ENCODE measurements at regions not wholly inside any gene's neighbourhood (a gene's known extent, or its start where the extent isn't known, plus 50 kb on each side); places are given as distances from the start of the nearest gene placed in this dataset.

DNA sequence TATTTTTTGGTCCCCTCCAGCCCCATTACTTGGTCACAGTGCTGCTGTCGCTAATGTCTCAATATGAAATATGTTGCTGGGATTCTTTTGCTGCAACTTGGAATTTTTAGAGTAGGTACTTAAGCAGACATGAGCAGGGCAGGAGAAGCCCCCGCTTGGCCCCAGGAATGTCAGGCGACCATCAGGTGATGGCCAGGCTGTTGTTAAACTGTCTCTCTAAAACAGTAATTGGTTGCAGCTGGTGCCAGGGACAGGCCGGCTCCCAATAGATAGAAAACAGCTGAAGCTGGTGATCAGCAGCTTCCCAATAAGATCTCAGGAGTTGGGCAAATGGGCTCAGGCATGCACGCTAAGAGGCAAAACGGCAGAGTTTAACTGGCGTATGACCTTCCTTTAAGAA, 329.9 kb upstream of the TBL1XR1 start:
- no peak for ATAC-seq (ENCODE audit: low read depth)
- Histone ChIP-seq H3K36me3 (replicated peaks in 1 of 2; ENCODE audit: control extremely low read depth in 1 of 2, control insufficient read depth in 1 of 2, extremely low read depth in 1 of 2, insufficient read depth in 2 of 2, low read length in 1 of 2) (no peaks in the 10 kb centered on the region), H3K4me3 (ENCODE audit: control extremely low read depth in 1 of 5, extremely low read depth in 1 of 5, insufficient read depth in 1 of 5, low read depth in 2 of 5, low read length in 4 of 5) (no peak overlapping the region), H3K27me3 (replicated peaks in 1 of 4; ENCODE audit: control extremely low read depth in 1 of 4, control insufficient read depth in 3 of 4, insufficient read depth in 4 of 4, low read length in 3 of 4) (no peaks in the 10 kb centered on the region), H3K79me2 (ENCODE audit: control insufficient read depth, insufficient read depth, low read length) (no peaks in the 10 kb centered on the region), H2AFZ (ENCODE audit: insufficient read depth, low read depth, low read length, poor library complexity, severe bottlenecking) (no peak overlapping the region), H3K4me1 (ENCODE audit: control insufficient read depth in 2 of 2, insufficient read depth in 2 of 2, low read length in 2 of 2) (no peaks in the 10 kb centered on the region), H3K9ac (ENCODE audit: low read length) (no peak overlapping the region), H3K9me3 (ENCODE audit: control extremely low read depth in 1 of 3, control insufficient read depth in 2 of 3, insufficient read depth in 1 of 3, low read length in 2 of 3) (no peaks in the 10 kb centered on the region), H3K27ac (ENCODE audit: low read length in 2 of 2) (no peak overlapping the region), H3K4me2 (replicated peaks; ENCODE audit: low read depth, low read length, poor library complexity, severe bottlenecking) (no peak overlapping the region), H4K20me1 (ENCODE audit: control insufficient read depth, insufficient read depth, low read length, poor library complexity, severe bottlenecking) (no peaks in the 10 kb centered on the region)
- ChIA-PET CTCF (no interaction called here), POLR2A (no interaction called here)
- no peak overlapping the region for H3K4me3 Mint-ChIP-seq
- TF ChIP-seq, protein P1, sequence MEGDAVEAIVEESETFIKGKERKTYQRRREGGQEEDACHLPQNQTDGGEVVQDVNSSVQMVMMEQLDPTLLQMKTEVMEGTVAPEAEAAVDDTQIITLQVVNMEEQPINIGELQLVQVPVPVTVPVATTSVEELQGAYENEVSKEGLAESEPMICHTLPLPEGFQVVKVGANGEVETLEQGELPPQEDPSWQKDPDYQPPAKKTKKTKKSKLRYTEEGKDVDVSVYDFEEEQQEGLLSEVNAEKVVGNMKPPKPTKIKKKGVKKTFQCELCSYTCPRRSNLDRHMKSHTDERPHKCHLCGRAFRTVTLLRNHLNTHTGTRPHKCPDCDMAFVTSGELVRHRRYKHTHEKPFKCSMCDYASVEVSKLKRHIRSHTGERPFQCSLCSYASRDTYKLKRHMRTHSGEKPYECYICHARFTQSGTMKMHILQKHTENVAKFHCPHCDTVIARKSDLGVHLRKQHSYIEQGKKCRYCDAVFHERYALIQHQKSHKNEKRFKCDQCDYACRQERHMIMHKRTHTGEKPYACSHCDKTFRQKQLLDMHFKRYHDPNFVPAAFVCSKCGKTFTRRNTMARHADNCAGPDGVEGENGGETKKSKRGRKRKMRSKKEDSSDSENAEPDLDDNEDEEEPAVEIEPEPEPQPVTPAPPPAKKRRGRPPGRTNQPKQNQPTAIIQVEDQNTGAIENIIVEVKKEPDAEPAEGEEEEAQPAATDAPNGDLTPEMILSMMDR (IDR thresholded peaks at IDR 0.05): no peak
- no peak for TF ChIP-seq EZH2 (IDR thresholded peaks at IDR 0.05; ENCODE audit: borderline replicate concordance, insufficient read depth, low read depth, low read length, poor library complexity, severe bottlenecking)
- no peak for DNase-seq
- no peaks in the 10 kb centered on the region for H3K27me3 Mint-ChIP-seq
- intact Hi-C loops (cut with micrococcal nuclease): no loop called here
- peaks cover 2% of the 10 kb centered on the region for H3K4me1 Mint-ChIP-seq
- no peaks in the 10 kb centered on the region for H3K9me3 Mint-ChIP-seq (ENCODE audit: insufficient read depth)
- no peak overlapping the region for H3K27ac Mint-ChIP-seq
- 98% methylated on average over 6 of the region's 7 CpGs for WGBS (ENCODE audit: insufficient coverage)

DNA sequence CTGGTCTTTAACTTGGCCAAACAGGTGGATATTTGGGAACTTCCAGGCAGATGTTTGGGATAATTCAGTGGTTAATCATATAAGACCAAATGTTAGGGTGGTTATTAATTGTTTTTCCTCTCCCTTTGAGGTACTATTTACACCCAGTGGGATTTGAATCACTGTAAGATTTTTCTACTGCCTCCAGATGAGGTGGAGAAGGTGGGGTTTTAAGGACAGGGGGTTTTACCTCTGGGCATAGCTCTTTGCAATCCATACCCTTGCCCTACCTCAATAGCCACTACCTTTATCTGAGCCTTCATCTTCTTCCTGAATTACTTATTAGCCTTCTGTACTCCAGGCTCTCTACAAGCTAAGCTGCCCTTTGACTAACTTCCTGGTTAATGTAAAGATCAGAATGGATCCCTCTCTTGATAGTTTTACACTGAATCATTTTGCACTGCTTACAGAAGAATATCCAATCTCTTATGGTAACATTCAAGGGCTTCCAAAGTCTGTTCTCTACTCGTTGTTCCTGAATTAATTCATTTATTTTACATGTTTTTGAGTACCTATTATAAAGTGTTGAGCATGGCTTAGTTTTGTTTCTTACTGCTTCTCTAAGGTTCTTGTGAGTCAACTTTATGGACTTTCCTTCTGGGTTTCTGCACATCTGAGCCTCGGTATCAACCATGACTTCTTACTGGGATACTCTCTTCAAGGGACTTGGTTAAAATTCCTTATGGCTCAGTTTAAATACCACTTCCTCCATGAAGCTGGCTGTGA, 331.2 kb upstream of the TBL1XR1 start:
- Histone ChIP-seq H3K27ac (ENCODE audit: low read length in 2 of 2) (no peak overlapping the region), H3K27me3 (replicated peaks in 1 of 4; ENCODE audit: control extremely low read depth in 1 of 4, control insufficient read depth in 3 of 4, insufficient read depth in 4 of 4, low read length in 3 of 4) (no peaks in the 10 kb centered on the region), H3K9me3 (ENCODE audit: control extremely low read depth in 1 of 3, control insufficient read depth in 2 of 3, insufficient read depth in 1 of 3, low read length in 2 of 3) (no peaks in the 10 kb centered on the region), H3K4me1 (ENCODE audit: control insufficient read depth in 2 of 2, insufficient read depth in 2 of 2, low read length in 2 of 2) (no peaks in the 10 kb centered on the region), H3K4me3 (ENCODE audit: control extremely low read depth in 1 of 5, extremely low read depth in 1 of 5, insufficient read depth in 1 of 5, low read depth in 2 of 5, low read length in 4 of 5) (no peak overlapping the region), H3K79me2 (ENCODE audit: control insufficient read depth, insufficient read depth, low read length) (no peaks in the 10 kb centered on the region), H3K4me2 (replicated peaks; ENCODE audit: low read depth, low read length, poor library complexity, severe bottlenecking) (no peak overlapping the region), H2AFZ (ENCODE audit: insufficient read depth, low read depth, low read length, poor library complexity, severe bottlenecking) (no peak overlapping the region), H4K20me1 (ENCODE audit: control insufficient read depth, insufficient read depth, low read length, poor library complexity, severe bottlenecking) (no peaks in the 10 kb centered on the region), H3K36me3 (replicated peaks in 1 of 2; ENCODE audit: control extremely low read depth in 1 of 2, control insufficient read depth in 1 of 2, extremely low read depth in 1 of 2, insufficient read depth in 2 of 2, low read length in 1 of 2) (no peaks in the 10 kb centered on the region), H3K9ac (ENCODE audit: low read length) (no peak overlapping the region)
- 100% methylated on average over 1 of the region's 2 CpGs for WGBS (ENCODE audit: insufficient coverage)
- H3K27me3 Mint-ChIP-seq: no peaks in the 10 kb centered on the region
- ChIA-PET CTCF (no interaction called here), POLR2A (no interaction called here)
- H3K27ac Mint-ChIP-seq: no peak overlapping the region
- intact Hi-C loops (cut with micrococcal nuclease): no loop called here
- peaks cover 2% of the 10 kb centered on the region for H3K4me1 Mint-ChIP-seq
- TF ChIP-seq, protein P1 (IDR thresholded peaks at IDR 0.05): no peak
- TF ChIP-seq EZH2 (IDR thresholded peaks at IDR 0.05; ENCODE audit: borderline replicate concordance, insufficient read depth, low read depth, low read length, poor library complexity, severe bottlenecking): no peak
- H3K4me3 Mint-ChIP-seq: no peak overlapping the region
- ATAC-seq (ENCODE audit: low read depth) (no peak), DNase-seq (no peak)
- H3K9me3 Mint-ChIP-seq (ENCODE audit: insufficient read depth): no peaks in the 10 kb centered on the region
